ENCODE measurements at regions not wholly inside any gene's neighbourhood (a gene's known extent, or its start where the extent isn't known, plus 50 kb on each side); places are given as distances from the start of the nearest gene placed in this dataset.

- TF ChIP-seq RFX5 (IDR thresholded peaks at IDR 0.05; ENCODE audit: low read length) (no peak), CTCF (IDR thresholded peaks at IDR 0.05) (no peak), PBX3 (IDR thresholded peaks at IDR 0.05) (no peak), POLR2AphosphoS5 (IDR thresholded peaks at IDR 0.05; ENCODE audit: low read depth, low read length) (no peak), REST (IDR thresholded peaks at IDR 0.05; ENCODE audit: low read depth, low read length) (no peak), MAX (IDR thresholded peaks at IDR 0.05; ENCODE audit: low read depth) (no peak), RAD21 (IDR thresholded peaks at IDR 0.05; ENCODE audit: low read length) (no peak), ELF1 (IDR thresholded peaks at IDR 0.05) (no peak), JUND (IDR thresholded peaks at IDR 0.05) (no peak), TEAD4 (IDR thresholded peaks at IDR 0.05; ENCODE audit: borderline replicate concordance, insufficient read depth) (no peak), TAF1 (IDR thresholded peaks at IDR 0.05; ENCODE audit: borderline replicate concordance, low read depth, low read length) (no peak), FOXJ3 (CRISPR knock-in tag; IDR thresholded peaks at IDR 0.05) (no peak), YY1 (IDR thresholded peaks at IDR 0.05; ENCODE audit: low read depth) (no peak)
These were observed 104.0 kb upstream of the HMGN3 start for GRCh38 chr6:79338493-79338892.

All from SK-N-SH (cell line).